Keratinocyte (primary cell): ENCODE measurements at regions not wholly inside any gene's neighbourhood (a gene's known extent, or its start where the extent isn't known, plus 50 kb on each side); places are given as distances from the start of the nearest gene placed in this dataset.

Experiments used
- DNase-seq: peaks from one replicate; pipeline ENCODE4 v3.0.0-alpha.2; 2011; ENCODE audit warnings: low read depth, missing footprints, low spot score
- FAIRE-seq: peaks from 2 replicates; lab custom pipeline; 2011; peaks lifted over from hg19 to GRCh38; lab: Jason Lieb, UNC
- H2AFZ ChIP-seq: 2 replicates; pipeline ENCODE4 v1.6.0; 2012; ENCODE audit warnings: low read length, control low read depth, inconsistent platforms; ENCODE audit not compliant: control insufficient read depth
- H3K27ac ChIP-seq: 2 replicates; pipeline ENCODE4 v1.5.1; 2011; ENCODE audit warnings: low read length; ENCODE audit not compliant: control insufficient read depth, insufficient read depth
- H3K27me3 ChIP-seq: 3 replicates; pipeline ENCODE4 v1.6.0; 2011; ENCODE audit warnings: low read length; ENCODE audit not compliant: control insufficient read depth, insufficient read depth; ENCODE audit errors: extremely low read depth
- H3K36me3 ChIP-seq, 2 experiments: 2 replicates in 1 of 2; 3 replicates in 1 of 2; pipeline ENCODE4 v1.5.1; 2011; ENCODE audit warnings: low read length in 2 of 2, mild to moderate bottlenecking in 1 of 2; ENCODE audit not compliant: control insufficient read depth in 2 of 2, insufficient read depth in 2 of 2; ENCODE audit errors: extremely low read depth in 1 of 2
- H3K4me1 ChIP-seq: 3 replicates; pipeline ENCODE4 v1.5.1; 2011; ENCODE audit warnings: low read length; ENCODE audit not compliant: control insufficient read depth, insufficient read depth; ENCODE audit errors: extremely low read depth
- H3K4me2 ChIP-seq: 3 replicates; pipeline ENCODE4 v1.6.0; 2011; ENCODE audit warnings: low read depth, low read length; ENCODE audit not compliant: control insufficient read depth, insufficient read depth; ENCODE audit errors: extremely low read depth
- H3K4me3 ChIP-seq, 3 experiments: fragments of 200-600 bp in 1 of 3; sonication (generic) in 1 of 3; 2 replicates in 2 of 3; 3 replicates in 1 of 3; pipeline ENCODE4 v1.5.1; 2011 to 2016; ENCODE audit warnings: low read length in 3 of 3, mild to moderate bottlenecking in 3 of 3, control low read depth in 2 of 3, inconsistent platforms in 1 of 3, low read depth in 1 of 3, mixed read lengths in 1 of 3, mixed run types in 1 of 3, moderate library complexity in 1 of 3; ENCODE audit not compliant: control insufficient read depth in 2 of 3, insufficient read depth in 2 of 3; ENCODE audit errors: extremely low read depth in 1 of 3
- H3K79me2 ChIP-seq: 2 replicates; pipeline ENCODE4 v1.6.0; 2012; ENCODE audit warnings: low read length; ENCODE audit not compliant: control insufficient read depth, insufficient read depth
- H3K9ac ChIP-seq: 3 replicates; pipeline ENCODE4 v1.6.0; 2011; ENCODE audit warnings: low read length; ENCODE audit not compliant: control insufficient read depth, insufficient read depth; ENCODE audit errors: extremely low read depth
- H3K9me1 ChIP-seq: 3 replicates; pipeline ENCODE4 v1.6.0; 2011; ENCODE audit warnings: low read length; ENCODE audit not compliant: control insufficient read depth, insufficient read depth; ENCODE audit errors: extremely low read depth
- H3K9me3 ChIP-seq: 2 replicates; pipeline ENCODE4 v1.5.1; 2012; ENCODE audit warnings: low read depth, low read length; ENCODE audit not compliant: control insufficient read depth
- H4K20me1 ChIP-seq: 3 replicates; pipeline ENCODE4 v1.6.0; 2011; ENCODE audit warnings: low read length; ENCODE audit not compliant: control insufficient read depth, insufficient read depth; ENCODE audit errors: extremely low read depth
- EZH2 ChIP-seq: IDR thresholded peaks from one replicate; pipeline ENCODE4 v1.6.1; 2012; ENCODE audit warnings: inconsistent platforms, mild to moderate bottlenecking, low read length, moderate library complexity
- dilution Hi-C: fragments of 300-500 bp; cut with MboI; formaldehyde crosslinking; loops from one replicate; pipeline ENCODE4 v1.7.0; 2020; ENCODE audit warnings: low sequenced_read_pairs; ENCODE audit not compliant: extremely low pct_ligation_motif_present
- TF ChIP-seq, protein P1 (sequence below), 3 experiments: IDR thresholded peaks in 1 of 3; conservative IDR thresholded peaks in 1 of 3; optimal IDR thresholded peaks in 1 of 3; 2 replicates in 2 of 3; 3 replicates in 1 of 3; pipeline versions ENCODE3 to v1.5.1; 2011; ENCODE audit warnings: low read length in 3 of 3, mild to moderate bottlenecking in 3 of 3, moderate library complexity in 2 of 3, control low read depth in 1 of 3, inconsistent platforms in 1 of 3; ENCODE audit not compliant: insufficient read depth in 2 of 3; ENCODE audit errors: extremely low read depth in 1 of 3

DNA sequence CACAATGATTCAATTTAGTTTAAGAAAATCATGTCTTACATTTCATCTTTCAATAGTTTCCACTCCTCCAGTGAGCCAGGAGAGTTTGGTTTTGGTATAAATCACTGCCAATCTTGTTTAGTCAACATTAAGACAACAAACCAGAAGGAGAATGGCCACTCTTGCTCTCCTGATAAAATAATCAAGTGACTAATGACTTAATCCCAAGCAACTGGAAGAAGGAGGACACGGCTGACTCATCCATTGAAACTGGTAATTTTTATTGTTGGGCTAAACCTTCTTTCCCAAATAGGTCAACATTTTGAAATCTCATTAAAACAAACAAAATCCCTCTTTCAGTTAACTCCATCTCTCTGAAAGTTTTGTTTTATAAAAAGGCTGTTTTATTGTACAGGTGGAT lies 230.2 kb downstream of the CLCN4 start:
- Histone ChIP-seq H3K9me3 (no peaks in the 10 kb centered on the region), H3K9ac (no peak overlapping the region), H3K79me2 (no peaks in the 10 kb centered on the region), H3K4me1 (peaks cover 1% of the 10 kb centered on the region), H3K36me3 (no peaks in the 10 kb centered on the region), H3K4me2 (no peak overlapping the region), H3K27ac (no peak overlapping the region), H3K4me3 (no peak overlapping the region), H4K20me1 (no peaks in the 10 kb centered on the region), H3K9me1 (no peaks in the 10 kb centered on the region), H3K27me3 (no peaks in the 10 kb centered on the region), H2AFZ (no peak overlapping the region)
- no peak for FAIRE-seq
- DNase-seq: no peak
- dilution Hi-C loops: no loop called here
- TF ChIP-seq EZH2: no peak
- TF ChIP-seq, protein P1, sequence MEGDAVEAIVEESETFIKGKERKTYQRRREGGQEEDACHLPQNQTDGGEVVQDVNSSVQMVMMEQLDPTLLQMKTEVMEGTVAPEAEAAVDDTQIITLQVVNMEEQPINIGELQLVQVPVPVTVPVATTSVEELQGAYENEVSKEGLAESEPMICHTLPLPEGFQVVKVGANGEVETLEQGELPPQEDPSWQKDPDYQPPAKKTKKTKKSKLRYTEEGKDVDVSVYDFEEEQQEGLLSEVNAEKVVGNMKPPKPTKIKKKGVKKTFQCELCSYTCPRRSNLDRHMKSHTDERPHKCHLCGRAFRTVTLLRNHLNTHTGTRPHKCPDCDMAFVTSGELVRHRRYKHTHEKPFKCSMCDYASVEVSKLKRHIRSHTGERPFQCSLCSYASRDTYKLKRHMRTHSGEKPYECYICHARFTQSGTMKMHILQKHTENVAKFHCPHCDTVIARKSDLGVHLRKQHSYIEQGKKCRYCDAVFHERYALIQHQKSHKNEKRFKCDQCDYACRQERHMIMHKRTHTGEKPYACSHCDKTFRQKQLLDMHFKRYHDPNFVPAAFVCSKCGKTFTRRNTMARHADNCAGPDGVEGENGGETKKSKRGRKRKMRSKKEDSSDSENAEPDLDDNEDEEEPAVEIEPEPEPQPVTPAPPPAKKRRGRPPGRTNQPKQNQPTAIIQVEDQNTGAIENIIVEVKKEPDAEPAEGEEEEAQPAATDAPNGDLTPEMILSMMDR (optimal IDR thresholded peaks at IDR 0.05 in 1 of 3, IDR thresholded peaks at IDR 0.05 in 1 of 3, conservative IDR thresholded peaks at IDR 0.05 in 1 of 3; ENCODE audit: extremely low read depth in 1 of 3, insufficient read depth in 2 of 3, low read length in 3 of 3): no peak

DNA sequence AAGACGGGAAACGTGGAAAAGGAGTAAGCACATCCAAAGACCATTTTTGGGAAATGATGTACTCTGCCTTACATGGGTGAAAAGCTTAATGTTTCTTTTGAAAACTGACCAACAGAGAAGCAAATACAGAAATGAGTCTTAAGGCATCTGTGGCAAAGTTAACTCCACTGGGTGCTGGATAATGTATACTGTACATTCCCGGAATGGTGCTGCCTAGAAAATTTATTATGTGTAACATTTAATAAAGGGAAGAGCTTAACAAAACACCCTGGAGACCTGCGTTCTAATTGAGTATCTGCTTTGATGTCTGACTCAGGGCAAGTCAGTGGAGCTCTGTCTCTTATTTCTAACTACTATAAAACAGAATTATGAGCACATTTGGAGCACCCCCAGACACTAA lies 230.2 kb downstream of the MID1 start:
- no peaks in the 10 kb centered on the region for H3K79me2 ChIP-seq
- no peaks in the 10 kb centered on the region for H3K9me1 ChIP-seq
- DNase-seq (no peak), FAIRE-seq (no peak)
- dilution Hi-C loops: no loop called here
- H3K9me3 ChIP-seq: no peaks in the 10 kb centered on the region
- H3K36me3 ChIP-seq: no peaks in the 10 kb centered on the region
- no peak overlapping the region for H2AFZ ChIP-seq
- H3K4me1 ChIP-seq: no peaks in the 10 kb centered on the region
- no peak for TF ChIP-seq EZH2
- TF ChIP-seq, protein P1 (optimal IDR thresholded peaks at IDR 0.05 in 1 of 3, IDR thresholded peaks at IDR 0.05 in 1 of 3, conservative IDR thresholded peaks at IDR 0.05 in 1 of 3; ENCODE audit: extremely low read depth in 1 of 3, insufficient read depth in 2 of 3, low read length in 3 of 3): no peak
- H3K27ac ChIP-seq: no peak overlapping the region
- no peaks in the 10 kb centered on the region for H4K20me1 ChIP-seq
- no peak overlapping the region for H3K9ac ChIP-seq
- no peak overlapping the region for H3K4me2 ChIP-seq
- H3K27me3 ChIP-seq: no peaks in the 10 kb centered on the region
- H3K4me3 ChIP-seq: no peak overlapping the region
